Heart left ventricle (tissue), 16 donors: ENCODE measurements at regions not wholly inside any gene's neighbourhood (a gene's known extent, or its start where the extent isn't known, plus 50 kb on each side); places are given as distances from the start of the nearest gene placed in this dataset.

Experiments used
- ATAC-seq, 4 donors: fragments of 200-7000 bp; cut with Tn5 transposase; one replicate each; pipeline ENCODE4 v1.9.1; 2020 to 2022; ENCODE audit warnings: moderate library complexity in 4 of 4, mild to moderate bottlenecking in 3 of 4, moderate number of reproducible peaks in 1 of 4
- DNase-seq, 5 donors: peaks; one replicate each; pipeline ENCODE4 v3.0.0-alpha.2; 2020
- H3K27ac ChIP-seq, 12 donors: fragments of 200-600 bp; sonication (generic) in 4 of 12; one replicate each; pipeline versions ENCODE4 v1.5.0 to v1.8.0; 2016 to 2022; ENCODE audit warnings: mild to moderate bottlenecking in 2 of 12
- H3K27me3 ChIP-seq, 9 donors: fragments of 200-600 bp; sonication (generic) in 2 of 9; one replicate each; pipeline versions ENCODE4 v1.5.1 to v1.8.0; 2016 to 2022; ENCODE audit warnings: mild to moderate bottlenecking in 3 of 9
- H3K36me3 ChIP-seq, 9 donors: fragments of 200-600 bp; sonication (generic) in 2 of 9; one replicate each; pipeline versions ENCODE4 v1.5.0 to v1.8.0; 2018 to 2022; ENCODE audit warnings: mild to moderate bottlenecking in 2 of 9
- H3K4me1 ChIP-seq, 12 donors: fragments of 200-600 bp; sonication (generic) in 4 of 12; one replicate each; pipeline versions ENCODE4 v1.5.0 to v1.8.0; 2016 to 2022; ENCODE audit warnings: mild to moderate bottlenecking in 3 of 12
- H3K4me3 ChIP-seq, 12 donors: fragments of 200-600 bp; sonication (generic) in 4 of 12; one replicate each; pipeline versions ENCODE4 v1.5.0 to v1.8.0; 2017 to 2022; ENCODE audit warnings: mild to moderate bottlenecking in 9 of 12, moderate library complexity in 4 of 12
- H3K9me3 ChIP-seq, 12 donors: fragments of 200-600 bp; sonication (generic) in 4 of 12; one replicate each; pipeline versions ENCODE4 v1.5.0 to v1.8.0; 2016 to 2022; ENCODE audit warnings: mild to moderate bottlenecking in 1 of 12
- CTCF ChIP-seq, 12 donors: fragments of 200-600 bp; sonication (generic) in 4 of 12; IDR thresholded peaks; one replicate each; pipeline versions ENCODE4 v1.5.0 to v1.8.0; 2018 to 2022; ENCODE audit warnings: antibody characterized with exemption in 12 of 12, mild to moderate bottlenecking in 5 of 12
- POLR2A ChIP-seq, 2 donors: fragments of 450-650 bp; IDR thresholded peaks; one replicate each; pipeline ENCODE4 v1.6.1; 2017; ENCODE audit warnings: antibody characterized with exemption in 2 of 2, mild to moderate bottlenecking in 2 of 2, moderate library complexity in 2 of 2
- WGBS, 4 donors: extraction: QIAGEN DNeasy Blood & Tissue Kit in 2 of 4; methylation state at CpG; one replicate each; pipeline versions ENCODE4 v1.1.5 to v1.1.7; 2013 to 2018; 5-methylcytosine and 5-hydroxymethylcytosine counted together
- intact Hi-C, 10 donors: fragments of 100-400 bp; cut with DNase I; formaldehyde crosslinking; loops; one replicate each; pipeline versions ENCODE4 v1.11.1 to v1.14.2; 2022
- donor health status: ischemic (EF 13 %, LVEDD 7.1; RV severe dilation, severe dysfunction).
- donor health status: healthy with polysubstance abuse.
- donor health status: DM: no; HTN: yes; CAD: no.
- donor health status: DM: no; HTN: no; CAD: no.
- donor health status: ischemic (EF 25% LVEDD 6.9; RV normal size, moderate dysfunction).
- donor health status: ischemic (EF 25% LVEDD 5.7; RV mildly dilated, moderate dysfunction).
- donor health status: healthy.
- donor health status: DM: yes; HTN: yes; CAD: no.
- donor health status: ischemic (EF 35%, LVEDD 5.7; RV mildly dilated, moderate dysfunction).
- donor health status: nonischemic (EF 11% LVEDD 7.7; RV severe dilation, severe dysfunction).
- donor health status: DM: yes; HTN: yes; CAD: no.
- donor health status: PGD.
- donor health status: ischemic (EF 29% LVEDD 5.4; RV normal size, mild dysfunction).
- donor health status: nonischemic (EF 23%, LVEDD 6.1; RV moderate dilation, normal function).

- peak in 3 of 4 donors; percentile 4 to 47 (median 41) for ATAC-seq
- 52 to 65% (median 58%) methylated on average over 4 of the region's 4 CpGs for WGBS, 4 donors
- TF ChIP-seq CTCF (IDR thresholded peaks at IDR 0.05) (no peak), POLR2A (IDR thresholded peaks at IDR 0.05) (no peak)
These were observed 562.0 kb downstream of the MN1 start for GRCh38 chr22:27239520-27239919.

GRCh38 chr22:27240298-27241075, 561.1 kb downstream of the MN1 start:
- WGBS, 4 donors, result 68 to 89% (median 76%) methylated on average over 5 of the region's 5 CpGs
- Histone ChIP-seq H3K27ac (peak overlapping the region in 2 of 12 donors; percentile 63 to 72), H3K9me3 (no peaks in the 10 kb centered on the region), H3K36me3 (no peaks in the 10 kb centered on the region), H3K27me3 (peaks cover 0 to 5% (median 0%) of the 10 kb centered on the region in 9 donors), H3K4me1 (peaks cover 0 to 29% (median 2%) of the 10 kb centered on the region in 12 donors), H3K4me3 (no peak overlapping the region)
- TF ChIP-seq POLR2A (IDR thresholded peaks at IDR 0.05) (no peak), CTCF (IDR thresholded peaks at IDR 0.05) (no peak)
- intact Hi-C loops, result no loop called here
- ATAC-seq, result no peak
- no peak for DNase-seq

More at GRCh38 chr22:27239520-27239919, 562.0 kb downstream of the MN1 start:
- intact Hi-C loops, result loop anchor here in 1 of 10 donors (5.0 kb wide), 1 partner anchor 63 kb away; no protein-coding TSS in a partner anchor
- H3K36me3 ChIP-seq, result no peaks in the 10 kb centered on the region
- no peak overlapping the region for H3K4me3 ChIP-seq
- H3K4me1 ChIP-seq, result peaks cover 0 to 29% (median 2%) of the 10 kb centered on the region in 12 donors
- H3K9me3 ChIP-seq, result no peaks in the 10 kb centered on the region
- peak overlapping the region in 6 of 12 donors; percentile 24 to 72 (median 59) for H3K27ac ChIP-seq
- H3K27me3 ChIP-seq, result peaks cover 0 to 3% (median 0%) of the 10 kb centered on the region in 9 donors
- no peak for DNase-seq

GRCh38 chr22:27241430-27242321, 559.9 kb downstream of the MN1 start:
- no peak for TF ChIP-seq POLR2A (IDR thresholded peaks at IDR 0.05)
- TF ChIP-seq CTCF (IDR thresholded peaks at IDR 0.05), result no peak
- H3K27me3 ChIP-seq, result peaks cover 0 to 6% (median 0%) of the 10 kb centered on the region in 9 donors
- H3K9me3 ChIP-seq, result no peaks in the 10 kb centered on the region
- H3K36me3 ChIP-seq, result no peaks in the 10 kb centered on the region
- WGBS, 4 donors, result 59 to 71% (median 63%) methylated on average over 6 to 8 of the region's 8 CpGs
- ATAC-seq (peak in 2 of 4 donors; percentile 36 to 41), DNase-seq (peak in 4 of 5 donors; percentile 30 to 68 (median 52))
- no peak overlapping the region for H3K4me3 ChIP-seq
- H3K27ac ChIP-seq, result peak overlapping the region in 3 of 12 donors; percentile 13 to 34 (median 22)
- H3K4me1 ChIP-seq, result peaks cover 0 to 29% (median 2%) of the 10 kb centered on the region in 12 donors
- intact Hi-C loops, result no loop called here
